HG03520 (cell line): ENCODE measurements at regions not wholly inside any gene's neighbourhood (a gene's known extent, or its start where the extent isn't known, plus 50 kb on each side); places are given as distances from the start of the nearest gene placed in this dataset.
"Not testable (repeated sequence)": the region's sequence is repeated elsewhere in the genome, so short reads cannot be mapped to it uniquely, and the experiment has no call there.

Experiments
- ATAC-seq: cut with Tn5 transposase; IDR thresholded peaks from one replicate; pipeline ENCODE4 v1.9.1; 2021; ENCODE audit warnings: mild to moderate bottlenecking, moderate library complexity; ENCODE audit not compliant: unreplicated experiment

DNA sequence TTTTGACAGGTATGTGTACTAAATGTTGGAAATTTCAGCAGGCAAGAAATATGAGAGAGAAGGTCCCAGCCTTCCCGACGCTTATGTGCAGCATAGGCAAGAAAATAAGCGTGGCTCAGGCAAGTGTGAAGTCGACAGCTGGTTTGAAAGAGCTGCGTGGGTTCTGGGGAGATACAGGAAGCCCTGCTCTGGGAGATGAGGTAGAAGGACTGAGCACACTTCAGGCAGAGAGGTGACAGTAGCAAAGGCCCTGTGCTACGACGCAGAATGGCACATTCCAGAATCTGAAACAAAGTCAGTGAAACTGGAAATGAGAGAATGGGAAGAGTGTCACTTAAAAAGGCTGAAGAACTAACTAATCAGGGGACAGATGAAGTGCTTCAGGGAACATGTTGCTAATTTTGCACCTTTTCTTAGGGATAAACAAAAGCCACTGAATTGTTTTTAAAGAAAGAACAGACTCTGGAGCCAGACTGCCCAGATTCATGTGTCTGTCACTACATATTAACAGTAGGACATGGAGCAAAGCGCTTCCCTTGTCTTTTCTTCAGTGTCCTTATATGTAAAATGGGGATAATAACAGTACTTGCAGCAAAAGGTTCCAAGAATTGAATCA is 160.1 kb downstream of the SPRY2 start:
- no peak for ATAC-seq

DNA sequence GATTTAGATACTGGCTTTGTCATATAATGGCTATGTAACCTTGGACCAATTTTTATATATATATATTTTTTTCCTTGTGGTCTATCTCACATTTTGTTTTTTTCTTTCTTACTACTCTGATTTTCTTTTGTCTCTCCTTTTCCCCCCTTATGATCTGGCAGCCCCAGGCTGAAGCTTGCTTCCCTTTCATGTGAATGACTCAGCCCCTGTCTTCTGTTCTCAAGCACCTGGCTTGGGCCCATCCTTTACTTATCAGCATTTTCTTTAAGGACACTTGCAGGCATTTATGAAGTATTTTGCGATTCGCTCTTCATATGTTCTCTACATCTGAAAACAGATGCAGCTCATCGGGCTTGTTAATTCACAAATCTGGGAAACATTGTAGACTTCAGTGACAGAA is 163.6 kb downstream of the SPRY2 start:
- no peak for ATAC-seq

GRCh38 chr13:80173224-80173623 is 167.7 kb downstream of the SPRY2 start:
- ATAC-seq: no peak

DNA sequence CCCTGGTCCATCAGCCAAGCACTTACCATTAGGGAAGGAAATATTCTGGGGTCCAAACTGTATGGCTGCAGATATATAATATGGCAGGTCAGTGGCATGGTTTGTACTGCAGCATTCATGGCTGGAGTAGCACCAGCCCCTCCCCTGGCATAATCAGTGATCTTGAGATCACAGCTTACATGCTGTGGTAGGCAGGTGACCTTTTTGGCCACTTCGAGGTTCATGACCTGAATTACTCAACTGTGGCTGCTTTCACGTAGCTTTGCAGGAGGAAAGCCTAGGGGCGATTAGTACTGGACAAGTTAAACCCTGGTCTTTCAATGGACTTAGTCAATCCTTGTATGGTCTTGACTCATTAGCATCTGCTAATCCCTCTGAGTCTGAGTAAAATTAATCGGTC is 169.8 kb downstream of the SPRY2 start:
- no peak for ATAC-seq

- no peak for ATAC-seq
Measured at GRCh38 chr13:80168089-80168850, 172.7 kb downstream of the SPRY2 start.

GRCh38 chr13:80166352-80166751 is 174.6 kb downstream of the SPRY2 start:
- no peak for ATAC-seq

DNA sequence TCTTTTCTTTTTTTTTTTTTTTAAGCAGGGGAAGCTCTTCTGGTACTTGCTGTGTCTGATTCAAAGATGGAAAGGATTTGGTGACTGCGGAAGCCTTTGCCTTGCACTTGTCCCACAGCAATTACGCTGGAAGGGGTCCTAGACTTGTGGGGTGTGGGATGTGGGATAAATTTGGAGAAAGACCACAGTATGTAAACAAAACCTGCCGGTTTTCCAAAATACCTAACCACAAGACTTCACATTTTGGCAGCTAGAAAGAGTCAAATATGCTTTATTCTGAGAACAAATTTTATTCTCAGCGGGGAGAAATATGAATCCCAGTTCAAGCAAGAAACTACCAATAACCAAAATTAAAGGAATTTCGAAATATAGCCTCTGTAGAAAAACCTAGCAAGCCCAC is 176.5 kb downstream of the SPRY2 start:
- ATAC-seq: no peak

- ATAC-seq: no peak
Measured at GRCh38 chr13:80161896-80162295, 179.0 kb downstream of the SPRY2 start.

- no peak for ATAC-seq
Measured at GRCh38 chr13:80161219-80161618, 179.7 kb downstream of the SPRY2 start.

- ATAC-seq: no peak
Measured at GRCh38 chr13:80160110-80160509, 180.8 kb downstream of the SPRY2 start.

DNA sequence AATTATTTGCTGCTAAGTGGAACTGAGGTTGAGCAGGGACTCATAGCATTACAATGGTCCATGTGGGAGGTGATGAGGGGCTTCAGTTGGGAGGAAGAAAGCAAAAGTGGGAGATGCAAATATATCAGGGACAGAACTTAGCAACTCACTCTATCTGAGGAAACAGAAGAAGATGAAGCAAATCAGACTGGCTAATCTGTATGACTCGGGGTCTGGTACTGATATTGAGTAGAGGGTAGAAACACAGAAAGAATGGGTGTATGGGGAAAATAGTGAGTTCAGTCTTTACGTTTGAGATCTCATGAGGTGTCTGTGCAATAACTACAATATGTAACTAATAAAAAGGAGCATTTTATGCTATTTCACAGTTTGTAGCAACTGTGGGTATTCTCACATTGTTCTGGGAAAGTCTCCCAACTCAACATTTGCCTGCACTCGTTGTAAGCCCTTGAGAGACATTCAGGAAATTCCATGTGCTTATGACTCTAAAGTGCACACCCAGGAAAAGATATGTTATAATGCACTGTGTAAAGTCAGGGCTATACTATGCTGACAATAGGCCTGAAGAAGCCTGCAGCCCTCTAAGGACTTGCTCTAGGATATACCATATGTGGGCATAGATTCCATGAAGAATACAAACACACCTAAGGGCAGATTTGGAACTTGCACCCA is 183.5 kb downstream of the SPRY2 start:
- ATAC-seq: no peak

DNA sequence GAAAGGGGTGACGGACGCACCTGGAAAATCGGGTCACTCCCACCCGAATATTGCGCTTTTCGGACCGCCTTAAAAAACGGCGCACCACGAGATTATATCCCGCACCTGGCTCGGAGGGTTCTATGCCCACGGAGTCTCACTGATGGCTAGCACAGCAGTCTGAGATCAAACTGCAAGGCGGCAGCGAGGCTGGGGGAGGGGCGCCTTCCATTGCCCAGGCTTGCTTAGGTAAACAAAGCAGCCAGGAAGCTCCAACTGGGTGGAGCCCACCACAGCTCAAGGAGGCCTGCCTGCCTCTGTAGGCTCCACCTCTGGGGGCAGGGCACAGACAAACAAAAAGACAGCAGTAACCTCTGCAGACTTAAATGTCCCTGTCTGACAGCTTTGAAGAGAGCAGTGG is 188.8 kb downstream of the SPRY2 start:
- ATAC-seq: not testable (repeated sequence)

GRCh38 chr13:80151016-80151415 is 189.9 kb downstream of the SPRY2 start:
- no peak for ATAC-seq

- ATAC-seq: no peak
Measured at GRCh38 chr13:80149736-80150135, 191.2 kb downstream of the SPRY2 start.

GRCh38 chr13:80145171-80145690 is 195.7 kb downstream of the SPRY2 start:
- no peak for ATAC-seq

DNA sequence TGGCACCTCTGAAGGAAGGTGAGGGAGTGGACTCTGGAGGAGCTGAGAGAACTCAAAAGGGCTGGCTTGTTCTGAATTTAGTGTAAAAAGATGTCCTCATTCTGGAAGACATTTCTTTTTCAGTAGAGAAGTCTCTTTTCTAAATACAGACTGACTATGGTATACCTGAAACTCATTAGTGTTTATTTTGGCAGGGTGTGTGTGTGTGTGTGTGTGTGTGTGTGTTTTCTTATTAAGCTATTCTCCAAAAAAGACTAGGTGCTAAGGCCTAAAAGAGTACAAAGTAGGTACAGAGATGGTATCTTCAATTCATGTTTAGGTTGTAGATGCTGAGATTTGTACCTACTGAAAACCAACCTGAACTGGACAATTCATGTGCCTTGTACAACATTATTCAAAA is 196.4 kb downstream of the SPRY2 start:
- ATAC-seq: no peak

DNA sequence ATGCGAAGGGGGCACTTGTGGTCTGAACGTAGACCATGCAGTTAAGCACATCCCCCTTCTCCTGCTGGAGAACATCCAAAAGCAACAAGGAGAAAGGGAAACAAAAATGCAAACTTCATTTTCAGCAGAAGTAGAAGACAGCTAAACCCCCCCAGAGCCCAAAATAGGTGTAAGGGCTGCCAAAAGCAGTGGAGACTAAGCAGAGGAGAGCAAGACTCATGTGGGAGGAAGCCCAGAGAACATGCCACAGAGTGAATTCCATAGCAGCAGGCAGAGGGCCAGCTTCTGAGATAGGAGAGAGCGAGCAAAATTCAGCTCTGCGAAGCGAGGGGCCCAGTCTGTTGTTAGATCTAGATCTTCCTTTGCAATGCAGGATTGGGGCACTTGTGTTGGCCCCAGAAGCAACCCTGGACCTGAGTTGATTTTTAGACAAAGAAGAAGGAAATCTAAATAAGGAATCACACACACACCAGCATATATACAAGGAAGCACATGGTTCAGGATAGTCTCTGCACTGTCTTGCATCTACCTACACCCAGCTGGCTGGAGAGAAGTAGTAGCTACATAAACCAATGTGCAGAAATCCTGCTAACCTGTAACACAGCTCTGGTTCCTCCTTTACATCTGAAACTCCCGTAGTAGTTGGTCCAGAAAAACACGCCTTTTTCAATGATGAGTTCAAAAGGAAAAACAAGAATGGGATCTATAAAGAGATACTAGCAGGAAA is 199.6 kb downstream of the SPRY2 start:
- no peak for ATAC-seq

DNA sequence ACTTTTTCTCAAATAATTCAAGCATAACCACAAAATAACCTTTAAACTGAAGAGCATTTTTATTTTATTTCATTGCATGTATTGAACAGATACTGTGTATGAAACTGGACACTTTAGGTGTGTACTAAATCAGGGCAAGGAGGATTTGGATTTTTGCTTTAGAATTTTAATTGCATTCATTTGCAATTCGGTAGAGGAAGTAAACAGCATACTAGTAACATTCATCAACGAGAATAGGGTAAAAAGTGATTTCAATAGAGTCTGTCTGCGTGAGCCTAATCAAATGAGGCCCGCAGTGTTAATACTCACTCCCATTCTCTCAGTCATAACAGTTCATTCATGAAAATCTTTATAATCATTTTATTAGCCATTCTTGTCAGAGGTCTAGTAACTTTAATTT is 200.2 kb downstream of the SPRY2 start:
- no peak for ATAC-seq

- ATAC-seq: no peak
Measured at GRCh38 chr13:80139196-80139595, 201.7 kb downstream of the SPRY2 start.

- ATAC-seq: no peak
Measured at GRCh38 chr13:80137994-80138393, 202.9 kb downstream of the SPRY2 start.

DNA sequence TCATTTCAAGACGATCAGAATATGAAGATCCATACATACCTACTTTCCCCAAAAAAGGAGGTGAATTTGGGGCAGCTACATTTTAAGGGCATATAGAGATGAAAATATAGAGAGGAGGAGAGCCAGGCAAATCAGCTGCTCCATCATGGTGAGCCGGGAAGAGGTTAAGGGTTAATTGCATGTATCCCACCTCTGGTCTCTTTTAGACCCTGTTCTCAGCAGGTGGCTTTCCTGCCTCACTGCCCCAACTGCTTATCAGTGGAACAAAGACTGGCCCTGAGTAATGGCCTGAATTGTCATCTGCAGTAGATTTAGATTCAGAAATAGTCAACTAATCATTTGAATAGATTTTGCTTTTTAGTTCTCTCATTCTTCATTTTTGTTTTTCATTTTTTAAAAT is 206.6 kb downstream of the SPRY2 start:
- no peak for ATAC-seq
